ENCODE measurements at regions not wholly inside any gene's neighbourhood (a gene's known extent, or its start where the extent isn't known, plus 50 kb on each side); places are given as distances from the start of the nearest gene placed in this dataset.

DNA sequence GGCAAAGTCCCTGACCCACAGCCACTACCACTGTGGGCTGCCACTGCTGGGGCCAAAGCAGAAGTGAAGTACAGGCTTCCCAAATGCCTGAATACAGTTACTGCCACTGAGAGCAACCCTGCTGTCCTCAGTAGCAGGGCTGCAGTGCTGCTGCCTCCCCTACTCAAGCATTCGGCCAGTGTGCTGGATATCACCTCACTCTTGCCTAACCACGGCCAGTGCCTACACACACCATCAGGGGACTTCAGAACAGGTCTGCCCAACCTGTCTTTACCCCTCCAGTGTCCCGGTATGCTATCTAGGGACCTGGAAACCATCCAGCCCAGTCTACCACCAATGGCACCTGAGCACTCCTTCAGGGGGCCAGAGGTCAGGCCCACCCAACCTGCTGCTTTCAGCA lies 261.5 kb upstream of the COL8A1 start:
- TF ChIP-seq, protein P1, sequence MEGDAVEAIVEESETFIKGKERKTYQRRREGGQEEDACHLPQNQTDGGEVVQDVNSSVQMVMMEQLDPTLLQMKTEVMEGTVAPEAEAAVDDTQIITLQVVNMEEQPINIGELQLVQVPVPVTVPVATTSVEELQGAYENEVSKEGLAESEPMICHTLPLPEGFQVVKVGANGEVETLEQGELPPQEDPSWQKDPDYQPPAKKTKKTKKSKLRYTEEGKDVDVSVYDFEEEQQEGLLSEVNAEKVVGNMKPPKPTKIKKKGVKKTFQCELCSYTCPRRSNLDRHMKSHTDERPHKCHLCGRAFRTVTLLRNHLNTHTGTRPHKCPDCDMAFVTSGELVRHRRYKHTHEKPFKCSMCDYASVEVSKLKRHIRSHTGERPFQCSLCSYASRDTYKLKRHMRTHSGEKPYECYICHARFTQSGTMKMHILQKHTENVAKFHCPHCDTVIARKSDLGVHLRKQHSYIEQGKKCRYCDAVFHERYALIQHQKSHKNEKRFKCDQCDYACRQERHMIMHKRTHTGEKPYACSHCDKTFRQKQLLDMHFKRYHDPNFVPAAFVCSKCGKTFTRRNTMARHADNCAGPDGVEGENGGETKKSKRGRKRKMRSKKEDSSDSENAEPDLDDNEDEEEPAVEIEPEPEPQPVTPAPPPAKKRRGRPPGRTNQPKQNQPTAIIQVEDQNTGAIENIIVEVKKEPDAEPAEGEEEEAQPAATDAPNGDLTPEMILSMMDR (IDR thresholded peaks at IDR 0.05), result no peak
- TF ChIP-seq POLR2A (IDR thresholded peaks at IDR 0.05), result no peak

All from esophagus squamous epithelium (tissue), 4 donors.